ENCODE measurements at regions not wholly inside any gene's neighbourhood (a gene's known extent, or its start where the extent isn't known, plus 50 kb on each side); places are given as distances from the start of the nearest gene placed in this dataset.

- TF ChIP-seq POLR2A (IDR thresholded peaks at IDR 0.05) (no peak), EP300 (IDR thresholded peaks at IDR 0.05) (no peak)
- TF ChIP-seq, protein P1, sequence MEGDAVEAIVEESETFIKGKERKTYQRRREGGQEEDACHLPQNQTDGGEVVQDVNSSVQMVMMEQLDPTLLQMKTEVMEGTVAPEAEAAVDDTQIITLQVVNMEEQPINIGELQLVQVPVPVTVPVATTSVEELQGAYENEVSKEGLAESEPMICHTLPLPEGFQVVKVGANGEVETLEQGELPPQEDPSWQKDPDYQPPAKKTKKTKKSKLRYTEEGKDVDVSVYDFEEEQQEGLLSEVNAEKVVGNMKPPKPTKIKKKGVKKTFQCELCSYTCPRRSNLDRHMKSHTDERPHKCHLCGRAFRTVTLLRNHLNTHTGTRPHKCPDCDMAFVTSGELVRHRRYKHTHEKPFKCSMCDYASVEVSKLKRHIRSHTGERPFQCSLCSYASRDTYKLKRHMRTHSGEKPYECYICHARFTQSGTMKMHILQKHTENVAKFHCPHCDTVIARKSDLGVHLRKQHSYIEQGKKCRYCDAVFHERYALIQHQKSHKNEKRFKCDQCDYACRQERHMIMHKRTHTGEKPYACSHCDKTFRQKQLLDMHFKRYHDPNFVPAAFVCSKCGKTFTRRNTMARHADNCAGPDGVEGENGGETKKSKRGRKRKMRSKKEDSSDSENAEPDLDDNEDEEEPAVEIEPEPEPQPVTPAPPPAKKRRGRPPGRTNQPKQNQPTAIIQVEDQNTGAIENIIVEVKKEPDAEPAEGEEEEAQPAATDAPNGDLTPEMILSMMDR (IDR thresholded peaks at IDR 0.05), result no peak
Observed at GRCh38 chr6:102717737-102718456, 1324.4 kb downstream of the GRIK2 start.

Data from tibial nerve (tissue), 4 donors.